ENCODE measurements at regions not wholly inside any gene's neighbourhood (a gene's known extent, or its start where the extent isn't known, plus 50 kb on each side); places are given as distances from the start of the nearest gene placed in this dataset.

- no peak for DNase-seq
- Histone ChIP-seq H3K4me3 (ENCODE audit: low read depth, low read length) (no peak overlapping the region), H3K36me3 (replicated peaks) (no peaks in the 10 kb centered on the region), H3K27me3 (replicated peaks) (no peaks in the 10 kb centered on the region), H3K27ac (no peak overlapping the region)
- TF ChIP-seq CTCF (IDR thresholded peaks at IDR 0.05; ENCODE audit: low read depth, low read length, missing control alignments) = no peak
- in situ Hi-C loops (cut with HindIII; ENCODE audit: low pct_ligation_motif_present, low sequenced_read_pairs) = no loop called here
Measured at GRCh38 chr17:34820248-34820801, 140.9 kb downstream of the CCT6B start.

GRCh38 chr17:34817252-34818035 lies 143.8 kb downstream of the CCT6B start:
- no peak for TF ChIP-seq CTCF (IDR thresholded peaks at IDR 0.05; ENCODE audit: low read depth, low read length, missing control alignments)
- no peak for DNase-seq
- no peak overlapping the region for H3K4me3 ChIP-seq (ENCODE audit: low read depth, low read length)
- in situ Hi-C loops (cut with HindIII; ENCODE audit: low pct_ligation_motif_present, low sequenced_read_pairs) = no loop called here
- H3K27ac ChIP-seq = no peak overlapping the region
- no peaks in the 10 kb centered on the region for H3K36me3 ChIP-seq (replicated peaks)
- no peaks in the 10 kb centered on the region for H3K27me3 ChIP-seq (replicated peaks)

- no peaks in the 10 kb centered on the region for H3K27me3 ChIP-seq (replicated peaks)
- DNase-seq = no peak
- no peak overlapping the region for H3K27ac ChIP-seq
- TF ChIP-seq CTCF (IDR thresholded peaks at IDR 0.05; ENCODE audit: low read depth, low read length, missing control alignments) = no peak
- no peak overlapping the region for H3K4me3 ChIP-seq (ENCODE audit: low read depth, low read length)
- in situ Hi-C loops (cut with HindIII; ENCODE audit: low pct_ligation_motif_present, low sequenced_read_pairs) = no loop called here
- no peaks in the 10 kb centered on the region for H3K36me3 ChIP-seq (replicated peaks)
Measured at GRCh38 chr17:34816848-34817247, 144.4 kb downstream of the CCT6B start.

DNA sequence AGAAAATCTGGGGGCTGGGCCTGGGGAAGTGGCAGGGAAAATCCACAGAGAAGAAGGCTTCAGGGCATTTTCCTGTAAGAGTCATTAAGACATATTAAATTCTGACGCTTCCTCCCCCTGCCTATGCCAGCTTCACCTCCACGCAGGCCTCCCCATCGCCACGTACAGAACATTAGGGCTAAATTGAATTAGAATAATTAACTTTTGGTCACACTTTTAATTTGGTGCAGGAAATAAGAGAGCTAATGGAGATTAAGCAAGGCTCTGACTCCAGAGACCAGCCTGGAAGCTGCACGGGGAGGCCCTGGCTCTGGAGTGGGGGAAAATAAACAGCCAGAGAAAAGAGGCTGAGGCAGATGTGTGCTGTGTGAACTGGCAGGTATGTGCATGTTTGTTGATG lies 148.0 kb downstream of the CCT6B start:
- Histone ChIP-seq H3K4me3 (ENCODE audit: low read depth, low read length) (no peak overlapping the region), H3K27ac (no peak overlapping the region), H3K27me3 (replicated peaks) (no peaks in the 10 kb centered on the region), H3K36me3 (replicated peaks) (no peaks in the 10 kb centered on the region)
- in situ Hi-C loops (cut with HindIII; ENCODE audit: low pct_ligation_motif_present, low sequenced_read_pairs) = no loop called here
- DNase-seq = no peak
- no peak for TF ChIP-seq CTCF (IDR thresholded peaks at IDR 0.05; ENCODE audit: low read depth, low read length, missing control alignments)

DNA sequence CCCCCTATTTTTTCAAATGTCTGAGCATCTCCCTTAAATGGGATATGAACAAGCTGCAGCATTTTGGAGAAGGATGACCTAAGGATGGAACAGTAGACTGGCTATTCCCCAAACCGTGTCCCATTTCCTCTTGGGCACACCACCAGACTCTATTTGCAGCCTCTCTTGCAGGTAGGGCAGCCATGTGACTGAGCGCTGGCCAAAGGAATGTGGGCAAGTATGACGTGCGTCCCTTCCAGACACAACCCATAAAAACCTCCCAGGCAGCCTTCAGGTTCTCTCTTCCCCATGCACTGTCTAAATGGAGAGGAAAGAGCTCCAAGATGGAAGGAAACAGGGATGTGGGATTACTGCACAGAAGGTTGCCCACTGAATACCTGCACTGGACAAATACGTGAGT lies 149.7 kb downstream of the CCT6B start:
- no peaks in the 10 kb centered on the region for H3K27me3 ChIP-seq (replicated peaks)
- no peak for DNase-seq
- in situ Hi-C loops (cut with HindIII; ENCODE audit: low pct_ligation_motif_present, low sequenced_read_pairs) = no loop called here
- TF ChIP-seq CTCF (IDR thresholded peaks at IDR 0.05; ENCODE audit: low read depth, low read length, missing control alignments) = no peak
- H3K27ac ChIP-seq = no peak overlapping the region
- no peak overlapping the region for H3K4me3 ChIP-seq (ENCODE audit: low read depth, low read length)
- no peaks in the 10 kb centered on the region for H3K36me3 ChIP-seq (replicated peaks)

All from brain microvascular endothelial cell (primary cell).